PC-3 (cell line): ENCODE measurements at regions not wholly inside any gene's neighbourhood (a gene's known extent, or its start where the extent isn't known, plus 50 kb on each side); places are given as distances from the start of the nearest gene placed in this dataset.

ENCODE experiments used
- ATAC-seq: fragments of 200-7000 bp; cut with Tn5 transposase; 2 replicates; pipeline ENCODE4 v1.9.1; 2020; ENCODE audit warnings: mild to moderate bottlenecking, moderate library complexity
- BruUV-seq: library from RNA; stranded (reverse); fragments of 400-500 nt; replicated peaks from 2 replicates; lab custom pipeline; 2021; lab: Mats Ljungman, UMichigan
- CTCF ChIA-PET: fragments of 300-600 bp; sonication (Branson Sonifier 250); formaldehyde crosslinking; loops from one replicate; lab custom pipeline; 2022; ENCODE audit warnings: antibody characterized with exemption; lab: Charles Lee
- POLR2A ChIA-PET: fragments of 300-600 bp; sonication (Branson Sonifier 250); formaldehyde crosslinking; loops from one replicate; lab custom pipeline; 2022; ENCODE audit warnings: antibody characterized with exemption; ENCODE audit not compliant: unreplicated experiment; lab: Charles Lee
- DNase-seq: peaks from one replicate; pipeline ENCODE4 v3.0.0-alpha.2; 2015
- H2AFZ ChIP-seq: fragments of 300-600 bp; sonication (generic); 2 replicates; pipeline ENCODE4 v1.6.0; 2016; ENCODE audit warnings: antibody characterized with exemption, low read length
- H3F3A ChIP-seq: fragments of 300-600 bp; sonication (generic); one replicate; pipeline ENCODE4 v1.6.0; 2017; ENCODE audit warnings: antibody characterized with exemption, low read length, control low read depth, mild to moderate bottlenecking; ENCODE audit not compliant: unreplicated experiment
- H3K27ac ChIP-seq: fragments of 300-600 bp; sonication (generic); 2 replicates; pipeline ENCODE4 v1.5.1; 2016; ENCODE audit warnings: mild to moderate bottlenecking, low read length
- H3K27me3 ChIP-seq: fragments of 300-600 bp; sonication (generic); 2 replicates; pipeline ENCODE4 v1.6.1; 2016; ENCODE audit warnings: low read length, mixed read lengths
- H3K36me3 ChIP-seq: fragments of 300-600 bp; sonication (generic); 2 replicates; pipeline ENCODE4 v1.6.1; 2016; ENCODE audit warnings: low read depth, mixed run types, low read length, mixed read lengths
- H3K4me1 ChIP-seq: fragments of 300-600 bp; sonication (generic); 2 replicates; pipeline ENCODE4 v1.5.1; 2016; ENCODE audit warnings: low read length; ENCODE audit not compliant: insufficient read depth
- H3K4me2 ChIP-seq: fragments of 300-600 bp; sonication (generic); 2 replicates; pipeline ENCODE4 v1.6.0; 2016; ENCODE audit warnings: low read length
- H3K4me3 ChIP-seq: fragments of 300-600 bp; sonication (generic); 2 replicates; pipeline ENCODE4 v1.5.1; 2016; ENCODE audit warnings: mild to moderate bottlenecking, low read length, mixed read lengths
- H3K79me2 ChIP-seq: fragments of 300-600 bp; sonication (generic); 2 replicates; pipeline ENCODE4 v1.6.1; 2017; ENCODE audit warnings: low read length, mixed read lengths
- H3K9ac ChIP-seq: fragments of 300-600 bp; sonication (generic); 2 replicates; pipeline ENCODE4 v1.6.0; 2016; ENCODE audit warnings: mild to moderate bottlenecking, low read length
- H3K9me2 ChIP-seq: fragments of 300-600 bp; sonication (generic); replicated peaks from 2 replicates; pipeline ENCODE4 v1.6.1; 2016; ENCODE audit warnings: mixed run types, low read length, mixed read lengths
- H3K9me3 ChIP-seq: fragments of 300-600 bp; sonication (generic); 2 replicates; pipeline ENCODE4 v1.6.1; 2016; ENCODE audit warnings: low read length, mixed read lengths
- H4K20me1 ChIP-seq: fragments of 300-600 bp; sonication (generic); 2 replicates; pipeline ENCODE4 v1.6.1; 2016; ENCODE audit warnings: low read length, mixed read lengths
- EZH2 ChIP-seq: fragments of 300-600 bp; sonication (generic); IDR thresholded peaks from one replicate; pipeline ENCODE4 v1.6.1; 2017; ENCODE audit warnings: antibody characterized with exemption, mild to moderate bottlenecking, low read length; ENCODE audit not compliant: unreplicated experiment
- EZH2phosphoT487 ChIP-seq: fragments of 300-600 bp; sonication (generic); IDR thresholded peaks from 2 replicates; pipeline ENCODE4 v1.6.1; 2018; ENCODE audit warnings: mild to moderate bottlenecking, antibody characterized with exemption, low read length, borderline replicate concordance
- intact Hi-C: fragments of 100-400 bp; cut with micrococcal nuclease; formaldehyde crosslinking; loops from 2 replicates; pipeline ENCODE4 v1.9.0; 2023
- TF ChIP-seq, protein P1 (sequence below): fragments of 300-600 bp; sonication (generic); conservative IDR thresholded peaks from 2 replicates; pipeline ENCODE4 v1.5.1; 2017; ENCODE audit warnings: antibody characterized with exemption, low read depth, mild to moderate bottlenecking, low read length

DNA sequence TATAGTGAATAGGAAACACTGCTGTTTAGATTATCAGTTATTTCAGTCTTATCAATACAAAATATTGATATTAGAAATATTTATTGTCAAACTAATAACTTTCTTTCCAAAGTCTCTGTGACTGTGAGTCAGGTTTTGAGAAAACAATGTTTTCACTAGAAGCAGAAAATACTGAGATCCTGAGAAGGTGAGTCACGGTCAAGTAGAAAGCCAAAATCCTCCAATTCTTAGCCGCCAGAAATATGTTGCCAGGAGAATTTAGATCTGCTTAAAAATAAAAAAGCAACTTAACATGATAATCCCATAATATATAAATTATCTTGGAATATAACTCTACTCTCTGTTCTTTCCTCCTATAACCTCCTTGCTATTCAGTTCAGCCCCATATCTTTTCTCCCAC, 181.9 kb upstream of the NRXN1 start:
- intact Hi-C loops: no loop called here
- no peak for ATAC-seq
- ChIA-PET CTCF (no interaction called here), POLR2A (no interaction called here)
- Histone ChIP-seq H3F3A (no peaks in the 10 kb centered on the region), H3K36me3 (no peaks in the 10 kb centered on the region; the same call in 1 of the 2 replicates), H3K4me1 (no peaks in the 10 kb centered on the region), H3K9me2 (no peaks in the 10 kb centered on the region), H4K20me1 (no peaks in the 10 kb centered on the region), H3K4me3 (no peak overlapping the region), H3K79me2 (no peaks in the 10 kb centered on the region), H3K27me3 (no peaks in the 10 kb centered on the region), H3K9ac (no peak overlapping the region), H3K4me2 (no peak overlapping the region), H3K9me3 (0 out of 2 replicates have a peak, but pooled peaks cover 5% of the 10 kb centered on the region), H2AFZ (no peak overlapping the region), H3K27ac (no peak overlapping the region)
- TF ChIP-seq, protein P1, sequence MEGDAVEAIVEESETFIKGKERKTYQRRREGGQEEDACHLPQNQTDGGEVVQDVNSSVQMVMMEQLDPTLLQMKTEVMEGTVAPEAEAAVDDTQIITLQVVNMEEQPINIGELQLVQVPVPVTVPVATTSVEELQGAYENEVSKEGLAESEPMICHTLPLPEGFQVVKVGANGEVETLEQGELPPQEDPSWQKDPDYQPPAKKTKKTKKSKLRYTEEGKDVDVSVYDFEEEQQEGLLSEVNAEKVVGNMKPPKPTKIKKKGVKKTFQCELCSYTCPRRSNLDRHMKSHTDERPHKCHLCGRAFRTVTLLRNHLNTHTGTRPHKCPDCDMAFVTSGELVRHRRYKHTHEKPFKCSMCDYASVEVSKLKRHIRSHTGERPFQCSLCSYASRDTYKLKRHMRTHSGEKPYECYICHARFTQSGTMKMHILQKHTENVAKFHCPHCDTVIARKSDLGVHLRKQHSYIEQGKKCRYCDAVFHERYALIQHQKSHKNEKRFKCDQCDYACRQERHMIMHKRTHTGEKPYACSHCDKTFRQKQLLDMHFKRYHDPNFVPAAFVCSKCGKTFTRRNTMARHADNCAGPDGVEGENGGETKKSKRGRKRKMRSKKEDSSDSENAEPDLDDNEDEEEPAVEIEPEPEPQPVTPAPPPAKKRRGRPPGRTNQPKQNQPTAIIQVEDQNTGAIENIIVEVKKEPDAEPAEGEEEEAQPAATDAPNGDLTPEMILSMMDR: no peak
- no peak for TF ChIP-seq EZH2phosphoT487
- no peak for TF ChIP-seq EZH2
- DNase-seq: peak; percentile 4
- no TSS peak for BruUV-seq

DNA sequence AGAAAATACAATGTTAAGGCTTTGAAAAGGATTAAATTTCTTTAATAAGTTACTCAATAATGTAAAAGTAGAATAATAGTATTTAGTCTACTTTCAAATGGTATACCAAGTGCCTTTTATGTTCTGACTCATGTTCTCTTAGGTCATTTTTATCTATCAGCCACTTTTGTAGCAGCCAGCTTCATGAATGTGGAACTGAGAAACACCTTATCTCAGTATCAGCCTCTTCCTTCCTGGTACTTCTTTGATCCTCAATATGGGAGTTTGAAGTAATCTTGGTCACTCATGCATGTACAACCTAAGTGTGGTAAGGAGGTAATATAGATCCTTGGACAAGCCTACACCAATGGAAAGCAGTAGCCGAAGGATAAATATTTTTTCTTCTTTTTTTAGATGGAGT, 180.4 kb upstream of the NRXN1 start:
- intact Hi-C loops: no loop called here
- Histone ChIP-seq H3K79me2 (no peaks in the 10 kb centered on the region), H3K4me3 (no peak overlapping the region), H3K27me3 (no peaks in the 10 kb centered on the region), H3F3A (no peaks in the 10 kb centered on the region), H3K9me2 (no peaks in the 10 kb centered on the region), H2AFZ (no peak overlapping the region), H3K36me3 (no peaks in the 10 kb centered on the region; the same call in 1 of the 2 replicates), H3K4me1 (no peaks in the 10 kb centered on the region), H3K9me3 (no peaks in the 10 kb centered on the region), H3K9ac (no peak overlapping the region), H3K4me2 (no peak overlapping the region), H3K27ac (no peak overlapping the region), H4K20me1 (no peaks in the 10 kb centered on the region)
- BruUV-seq: no TSS peak
- no peak for ATAC-seq
- DNase-seq: no peak
- POLR2A ChIA-PET: no interaction called here
- CTCF ChIA-PET: no interaction called here
- TF ChIP-seq, protein P1: no peak
- TF ChIP-seq EZH2 (no peak), EZH2phosphoT487 (no peak)

DNA sequence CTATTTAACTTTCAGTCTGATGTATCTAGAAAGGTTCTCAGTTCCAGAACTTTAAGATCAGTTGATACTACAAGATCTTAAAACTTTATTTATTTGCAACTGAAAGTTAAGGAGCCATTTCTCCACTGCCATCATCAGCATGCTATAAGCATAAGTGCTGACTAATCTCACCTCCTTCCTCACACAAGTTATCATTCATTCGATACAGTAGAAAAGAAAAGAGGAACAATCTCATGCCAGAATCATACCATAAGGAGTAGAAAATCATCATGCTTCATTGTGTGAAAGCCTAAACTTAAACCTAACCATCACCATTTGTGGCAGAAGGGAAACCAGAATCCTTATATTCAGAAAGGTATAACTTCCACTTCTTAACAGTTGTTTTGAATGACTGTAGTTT, 176.6 kb upstream of the NRXN1 start:
- H3K79me2 ChIP-seq: no peaks in the 10 kb centered on the region
- H3K4me3 ChIP-seq: no peak overlapping the region
- no peaks in the 10 kb centered on the region for H3K9me2 ChIP-seq
- intact Hi-C loops: no loop called here
- H3K4me2 ChIP-seq: no peak overlapping the region
- TF ChIP-seq EZH2phosphoT487: no peak
- DNase-seq (no peak), ATAC-seq (no peak)
- H3K9ac ChIP-seq: no peak overlapping the region
- ChIA-PET CTCF (no interaction called here), POLR2A (no interaction called here)
- no peak overlapping the region for H3K27ac ChIP-seq
- H3K27me3 ChIP-seq: no peaks in the 10 kb centered on the region
- H3K36me3 ChIP-seq: no peaks in the 10 kb centered on the region; the same call in 1 of the 2 replicates
- no peaks in the 10 kb centered on the region for H4K20me1 ChIP-seq
- H3F3A ChIP-seq: no peaks in the 10 kb centered on the region
- H3K4me1 ChIP-seq: no peaks in the 10 kb centered on the region
- H2AFZ ChIP-seq: no peak overlapping the region
- H3K9me3 ChIP-seq: no peaks in the 10 kb centered on the region
- BruUV-seq: no TSS peak
